NOMO-1 treated with dmso at 0.1 percent for 144 hours (cell line): ENCODE measurements at regions not wholly inside any gene's neighbourhood (a gene's known extent, or its start where the extent isn't known, plus 50 kb on each side); places are given as distances from the start of the nearest gene placed in this dataset.
A peak's percentile ranks its signal among the peaks of the same experiment; 100 is the strongest.

Experiments used
- DNase-seq: peaks from one replicate; lab custom pipeline; 2025; ENCODE audit not compliant: unreplicated experiment; lab: John Stamatoyannopoulos, UW

DNA sequence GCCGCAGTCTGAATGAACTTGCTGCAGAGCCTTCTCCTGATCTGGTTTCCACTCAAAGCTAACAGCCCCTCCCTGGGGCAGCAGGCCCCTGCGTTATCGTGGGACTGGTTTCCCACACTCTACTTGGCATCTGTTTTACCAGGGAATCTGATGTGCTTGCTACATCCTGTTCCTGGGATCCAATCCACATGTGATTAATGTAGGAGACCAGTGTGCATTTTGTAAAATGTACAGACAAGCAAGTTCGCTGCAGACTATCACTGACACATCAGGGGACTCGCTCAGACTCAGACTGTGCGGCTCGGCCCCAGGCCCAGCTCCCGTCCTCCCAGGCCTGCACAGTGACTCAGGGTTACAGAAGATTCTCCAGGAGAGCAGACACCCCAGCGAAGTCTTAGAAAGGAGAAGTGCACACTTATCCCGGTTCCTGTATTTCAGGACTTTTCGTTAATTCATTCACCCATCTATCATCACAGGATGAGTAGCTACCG is 340.1 kb downstream of the MATN1 start:
- DNase-seq = no peak

DNA sequence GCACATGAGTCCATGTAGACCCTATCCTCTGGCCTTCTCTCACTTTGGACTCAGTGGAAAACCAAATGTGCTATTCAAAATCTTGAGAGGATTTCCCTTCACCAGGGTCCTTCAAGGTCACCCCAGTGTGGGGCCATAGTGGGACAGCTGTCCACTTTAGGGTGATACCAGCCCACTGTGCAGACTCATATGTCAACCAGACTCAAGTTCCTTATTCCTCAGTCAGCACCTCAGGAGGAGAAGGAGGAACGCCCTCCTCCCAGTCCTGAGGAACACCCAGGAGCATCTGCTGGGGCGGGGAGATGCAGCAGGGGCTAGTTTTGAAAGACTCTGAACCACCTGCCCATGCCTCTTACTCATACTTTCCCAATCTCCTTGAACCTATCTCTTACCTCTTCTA is 340.9 kb downstream of the MATN1 start:
- no peak for DNase-seq

DNA sequence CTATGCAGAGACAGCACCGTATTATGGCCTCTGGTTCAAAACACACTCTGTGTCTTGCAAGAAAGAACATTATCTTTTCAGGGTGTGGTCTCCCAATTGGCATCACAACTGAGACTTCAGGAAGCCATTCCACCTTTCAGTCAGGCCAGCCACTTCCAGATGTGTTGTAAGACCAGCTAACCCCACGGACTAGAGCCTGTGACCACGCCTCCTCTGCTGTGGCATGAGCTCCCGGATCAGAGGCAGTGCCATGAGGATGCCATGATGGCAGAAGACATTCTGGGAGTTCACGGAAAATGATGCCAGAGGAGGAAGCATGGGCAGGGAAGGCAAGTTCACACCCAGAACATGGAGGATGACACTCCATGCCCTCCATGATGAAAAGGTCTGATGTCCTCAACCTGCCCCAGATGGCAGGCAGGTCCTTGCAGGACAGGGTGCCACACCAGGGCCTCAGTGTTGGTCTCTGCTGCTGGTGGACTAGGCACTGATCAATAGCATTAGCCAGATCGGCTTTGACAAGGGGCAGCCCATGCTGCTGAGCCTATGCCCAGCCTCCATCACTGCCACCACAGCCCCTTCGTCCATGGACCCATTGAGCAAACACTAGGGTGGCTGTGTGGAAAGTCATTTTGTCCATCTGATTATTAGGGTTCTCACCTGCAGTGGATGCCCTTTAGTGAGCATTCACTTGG is 341.6 kb downstream of the MATN1 start:
- DNase-seq = no peak

- DNase-seq = no peak
Measured at GRCh38 chr1:30381266-30381665, 342.1 kb downstream of the MATN1 start.

- DNase-seq = no peak
Measured at GRCh38 chr1:30380625-30380984, 342.8 kb downstream of the MATN1 start.

DNA sequence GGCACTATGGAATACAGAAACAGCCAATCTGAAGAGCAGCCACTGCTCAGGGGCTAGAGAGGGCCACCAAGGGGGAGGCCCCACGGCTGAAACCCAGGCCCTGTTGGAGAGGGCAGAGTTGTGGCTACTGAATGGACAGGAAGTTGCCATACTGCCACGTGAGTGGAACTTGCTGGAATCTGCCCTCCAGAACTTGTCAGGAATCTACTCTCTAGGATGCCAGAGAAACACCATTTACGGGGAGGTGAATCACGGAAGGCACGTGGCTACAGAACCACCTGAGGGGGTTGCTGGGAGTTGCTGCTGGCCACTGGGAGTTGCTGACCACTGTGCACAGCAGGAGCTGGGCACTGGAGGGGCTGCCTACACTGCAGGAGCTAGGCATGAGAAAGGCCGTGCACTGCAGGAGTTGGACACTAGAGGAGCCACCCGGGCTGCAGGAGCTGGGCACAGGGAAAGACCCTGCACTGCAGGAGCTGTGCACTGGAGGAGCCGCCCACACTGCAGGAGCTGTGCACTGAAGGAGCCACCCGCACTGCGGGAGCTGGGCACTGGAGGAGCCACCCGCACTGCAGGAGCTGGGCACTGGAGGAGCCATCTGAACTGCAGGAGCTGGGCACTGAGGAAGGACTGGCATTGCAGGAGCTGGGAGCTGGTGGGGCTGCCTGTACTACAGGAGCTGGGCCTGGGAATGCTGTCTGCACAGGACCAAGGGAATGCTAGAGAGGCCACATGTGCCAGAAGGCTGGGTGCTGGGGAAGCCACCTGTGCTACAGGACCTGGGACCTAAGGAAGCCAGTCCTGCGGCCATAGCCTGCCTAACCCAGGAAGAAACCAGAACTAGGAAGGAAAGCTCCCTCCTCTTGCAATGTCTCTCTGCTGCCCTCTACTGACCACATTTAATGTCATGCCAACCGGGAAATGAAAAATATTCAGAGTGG is 343.4 kb downstream of the MATN1 start:
- DNase-seq = peak; percentile 73

DNA sequence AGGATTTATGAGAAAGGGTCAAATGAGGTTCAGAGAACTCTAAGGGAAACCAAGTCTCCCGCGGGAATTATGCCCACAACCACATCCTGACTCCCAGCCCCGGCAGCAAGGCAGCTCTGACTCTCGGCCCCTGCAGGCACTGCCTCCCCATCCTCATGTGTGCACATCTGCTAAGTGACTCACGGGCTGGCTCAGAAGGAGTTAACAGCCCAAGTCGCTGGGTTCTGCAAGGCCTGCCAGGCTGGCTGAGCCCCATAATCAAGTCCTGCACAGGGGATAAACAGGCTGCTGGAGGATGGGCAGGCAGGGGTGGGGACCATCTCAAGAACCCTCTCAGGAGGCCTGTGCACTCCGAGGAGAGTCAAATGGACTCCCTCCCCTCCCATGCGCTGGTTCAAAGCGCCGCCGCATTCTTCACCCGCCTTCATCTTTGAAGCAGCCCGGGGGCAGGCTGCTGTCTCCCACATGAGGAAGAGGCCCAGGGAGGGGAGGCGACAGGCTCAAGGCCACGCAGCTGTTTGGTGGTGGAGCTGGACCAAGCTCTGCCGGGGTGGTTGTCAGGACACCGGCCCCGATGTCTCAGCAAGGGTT is 344.3 kb downstream of the MATN1 start:
- DNase-seq = no peak

GRCh38 chr1:30378003-30378596 is 345.3 kb downstream of the MATN1 start:
- no peak for DNase-seq

GRCh38 chr1:30377230-30378002 is 346.0 kb downstream of the MATN1 start:
- no peak for DNase-seq

- no peak for DNase-seq
Measured at GRCh38 chr1:30376054-30376697, 347.2 kb downstream of the MATN1 start.

GRCh38 chr1:30375156-30375555 is 348.2 kb downstream of the MATN1 start:
- DNase-seq = no peak

DNA sequence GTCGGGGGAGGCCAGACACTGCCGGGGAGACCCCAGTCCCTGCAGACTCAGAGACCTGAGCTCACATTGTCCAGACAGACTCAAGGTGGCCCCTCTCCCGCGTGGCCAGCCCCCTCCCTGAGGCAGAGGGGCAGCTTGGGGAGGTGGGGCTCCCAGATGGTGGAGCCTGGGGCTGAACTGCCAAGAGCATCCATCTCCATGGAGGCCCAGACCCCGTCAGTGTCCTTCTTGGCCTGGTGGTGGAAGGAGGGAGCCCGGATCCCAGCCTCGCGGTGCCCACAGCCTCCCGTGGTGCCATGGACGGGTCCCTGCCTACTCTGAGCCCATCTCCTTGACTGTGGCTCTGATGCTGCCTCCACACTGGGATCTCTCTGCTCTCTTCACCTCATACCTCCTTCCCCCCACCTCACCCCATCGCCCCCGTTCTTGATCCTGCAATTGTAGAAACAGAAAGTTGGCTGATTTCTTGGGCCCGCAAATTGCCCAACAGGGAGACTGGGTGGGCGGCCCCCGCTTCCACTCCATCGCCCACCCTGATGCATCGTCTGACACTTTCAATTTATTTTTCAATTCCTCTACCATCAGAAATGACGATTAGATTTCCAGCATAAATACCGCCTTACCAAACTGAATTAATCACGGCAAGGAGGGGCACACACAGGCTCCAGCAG is 348.9 kb downstream of the MATN1 start:
- no peak for DNase-seq

GRCh38 chr1:30373471-30374399 is 349.6 kb downstream of the MATN1 start:
- DNase-seq = no peak

GRCh38 chr1:30372792-30373433 is 350.5 kb downstream of the MATN1 start:
- no peak for DNase-seq

DNA sequence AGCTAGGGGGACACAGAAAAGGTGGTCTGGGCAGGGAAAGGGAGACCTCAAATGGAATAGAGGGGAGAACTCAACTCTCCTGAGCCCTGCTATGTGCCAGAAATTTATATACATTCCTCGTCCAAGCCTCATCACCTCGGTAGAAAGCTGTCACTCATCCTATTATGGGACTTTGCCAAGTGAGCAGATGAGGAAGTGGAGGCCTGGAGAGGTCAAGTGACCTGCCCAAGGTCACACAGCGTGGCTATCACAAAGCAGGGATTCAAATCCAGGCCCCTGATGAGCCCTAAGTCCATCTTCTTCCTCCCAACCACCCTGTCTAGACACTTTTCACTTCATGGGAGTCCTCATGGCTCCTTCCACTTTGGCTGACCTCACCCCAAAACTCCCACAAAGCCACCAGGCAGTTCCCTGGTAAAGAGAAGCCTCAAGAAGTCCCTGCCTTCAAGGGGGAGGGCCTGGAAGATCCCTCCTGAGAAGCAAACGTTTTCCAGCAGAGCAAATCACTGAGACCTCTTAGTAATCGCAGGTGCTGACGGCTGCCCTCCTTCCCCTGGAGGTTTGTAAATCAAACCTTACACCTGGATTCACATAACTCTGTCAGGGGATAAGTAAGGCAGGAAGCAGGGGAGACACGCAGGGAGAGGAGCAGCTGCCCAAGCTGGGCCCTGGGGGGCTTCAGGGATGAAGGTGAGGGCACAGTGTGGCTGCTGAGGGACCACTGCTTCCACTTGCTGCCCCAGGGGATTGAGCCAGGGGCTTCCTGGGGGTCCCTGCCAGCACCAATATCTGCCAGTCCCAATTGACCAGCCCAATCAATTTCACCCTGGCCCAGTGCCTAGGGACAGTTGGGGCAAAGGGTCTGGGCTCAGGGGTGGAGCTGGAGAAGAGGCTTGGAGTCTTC is 351.2 kb downstream of the MATN1 start:
- DNase-seq = no peak

DNA sequence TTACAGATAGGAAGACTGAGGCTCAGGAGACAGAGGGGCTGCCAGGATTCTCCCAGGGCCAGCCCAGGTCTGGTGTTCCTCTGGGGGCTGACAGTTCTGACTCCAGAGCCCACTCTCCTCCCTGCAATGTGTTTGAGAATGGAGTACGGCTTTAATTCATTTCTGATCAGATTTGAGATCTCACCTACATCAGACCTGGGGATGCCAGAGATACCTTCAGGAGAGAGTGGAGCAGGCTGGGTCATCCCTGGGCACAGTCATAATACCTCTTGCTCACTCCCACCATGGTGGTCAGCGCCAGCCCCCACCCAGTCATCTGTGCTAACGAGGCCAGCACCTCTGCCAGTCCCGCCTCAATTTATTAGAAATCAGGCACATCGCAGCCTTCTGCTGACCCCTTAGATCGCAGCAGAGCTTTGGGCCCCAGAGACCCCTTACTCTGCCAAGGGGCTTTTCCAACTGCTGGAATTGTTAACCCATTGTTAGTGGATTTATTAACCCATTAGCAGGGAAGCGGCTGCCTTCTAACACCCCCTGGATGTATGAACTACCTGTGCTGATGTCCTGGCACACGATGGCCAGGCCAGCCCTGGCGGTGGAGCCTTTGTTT is 352.1 kb downstream of the MATN1 start:
- no peak for DNase-seq
